OCI-LY1 (cell line): ENCODE measurements at regions not wholly inside any gene's neighbourhood (a gene's known extent, or its start where the extent isn't known, plus 50 kb on each side); places are given as distances from the start of the nearest gene placed in this dataset.

Experiments
- H2AFZ ChIP-seq: fragments of 200-600 bp; sonication (generic), shearing (Covaris generic); 2 replicates; pipeline ENCODE4 v1.6.0; 2014; ENCODE audit warnings: antibody characterized with exemption, mild to moderate bottlenecking, low read length
- H3F3A ChIP-seq: fragments of 200-600 bp; sonication (generic), shearing (Covaris generic); 2 replicates; pipeline ENCODE4 v1.6.0; 2014; ENCODE audit warnings: mild to moderate bottlenecking, antibody characterized with exemption, low read length, moderate library complexity; ENCODE audit not compliant: insufficient read depth
- H3K27ac ChIP-seq: fragments of 200-600 bp; sonication (generic); 2 replicates; pipeline ENCODE4 v1.5.1; 2014; ENCODE audit warnings: low read length, mixed run types, mild to moderate bottlenecking, low read depth; ENCODE audit not compliant: poor library complexity, severe bottlenecking
- H3K27me3 ChIP-seq: fragments of 200-600 bp; sonication (generic); 2 replicates; pipeline ENCODE4 v1.6.0; 2014; ENCODE audit warnings: antibody characterized with exemption, mild to moderate bottlenecking, low read length, moderate library complexity; ENCODE audit not compliant: insufficient read depth
- H3K36me3 ChIP-seq: fragments of 200-600 bp; sonication (generic); 2 replicates; pipeline ENCODE4 v1.6.1; 2014; ENCODE audit warnings: mild to moderate bottlenecking, antibody characterized with exemption, low read length, moderate library complexity, mixed read lengths; ENCODE audit not compliant: insufficient read depth
- H3K4me1 ChIP-seq: fragments of 200-600 bp; sonication (generic); 2 replicates; pipeline ENCODE4 v1.5.1; 2014; ENCODE audit warnings: mild to moderate bottlenecking, low read length, moderate library complexity; ENCODE audit not compliant: insufficient read depth, severe bottlenecking
- H3K4me2 ChIP-seq: fragments of 200-600 bp; sonication (generic), shearing (Covaris generic); 2 replicates; pipeline ENCODE4 v1.6.1; 2014; ENCODE audit warnings: low read length
- H3K4me3 ChIP-seq: fragments of 200-600 bp; sonication (generic); 2 replicates; pipeline ENCODE4 v1.5.1; 2014; ENCODE audit warnings: low read length, low read depth, mild to moderate bottlenecking, mixed read lengths; ENCODE audit not compliant: poor library complexity, severe bottlenecking
- H3K79me2 ChIP-seq: fragments of 200-600 bp; shearing (Covaris generic); 2 replicates; pipeline ENCODE4 v1.6.1; 2016; ENCODE audit warnings: mixed run types, low read length, mixed read lengths; ENCODE audit not compliant: insufficient read depth
- H3K9ac ChIP-seq: fragments of 200-600 bp; sonication (generic), shearing (Covaris generic); 2 replicates; pipeline ENCODE4 v1.6.1; 2014; ENCODE audit warnings: mild to moderate bottlenecking, low read length, mixed read lengths
- H3K9me2 ChIP-seq: fragments of 200-600 bp; sonication (generic), shearing (Covaris generic); 2 replicates; pipeline ENCODE4 v1.6.1; 2014; ENCODE audit warnings: low read depth, mild to moderate bottlenecking, low read length, mixed read lengths
- H3K9me3 ChIP-seq: fragments of 200-600 bp; shearing (Covaris generic); 2 replicates; pipeline ENCODE4 v1.6.1; 2014; ENCODE audit warnings: low read length, mixed read lengths
- H4K20me1 ChIP-seq: fragments of 200-600 bp; sonication (generic), shearing (Covaris generic); 2 replicates; pipeline ENCODE4 v1.6.0; 2016; ENCODE audit warnings: mild to moderate bottlenecking, low read length; ENCODE audit not compliant: insufficient read depth
- CTCF ChIP-seq: fragments of 200-600 bp; sonication (generic), shearing (Covaris generic); IDR thresholded peaks from 2 replicates; pipeline ENCODE4 v1.5.1; 2017; ENCODE audit warnings: mild to moderate bottlenecking, antibody characterized with exemption, low read length, moderate library complexity, mixed read lengths
- EZH2 ChIP-seq: fragments of 200-600 bp; sonication (generic), shearing (Covaris generic); IDR thresholded peaks from 2 replicates; pipeline ENCODE4 v1.8.0; 2017; ENCODE audit warnings: borderline replicate concordance, mixed run types, mild to moderate bottlenecking, antibody characterized with exemption, low read length, moderate library complexity, mixed read lengths

GRCh38 chr3:19742935-19743334, 191.1 kb downstream of the EFHB start:
- H3K9me2 ChIP-seq: no peaks in the 10 kb centered on the region
- H3K79me2 ChIP-seq: no peaks in the 10 kb centered on the region
- H3K27ac ChIP-seq: no peak overlapping the region
- H3K9me3 ChIP-seq: no peaks in the 10 kb centered on the region
- no peaks in the 10 kb centered on the region for H3F3A ChIP-seq
- no peaks in the 10 kb centered on the region for H4K20me1 ChIP-seq
- no peak overlapping the region for H3K9ac ChIP-seq
- H3K4me1 ChIP-seq: no peaks in the 10 kb centered on the region
- H3K36me3 ChIP-seq: no peaks in the 10 kb centered on the region
- H3K27me3 ChIP-seq: no peaks in the 10 kb centered on the region
- no peak overlapping the region for H3K4me3 ChIP-seq
- TF ChIP-seq EZH2: no peak
- no peak for TF ChIP-seq CTCF
- no peak overlapping the region for H2AFZ ChIP-seq
- no peak overlapping the region for H3K4me2 ChIP-seq

DNA sequence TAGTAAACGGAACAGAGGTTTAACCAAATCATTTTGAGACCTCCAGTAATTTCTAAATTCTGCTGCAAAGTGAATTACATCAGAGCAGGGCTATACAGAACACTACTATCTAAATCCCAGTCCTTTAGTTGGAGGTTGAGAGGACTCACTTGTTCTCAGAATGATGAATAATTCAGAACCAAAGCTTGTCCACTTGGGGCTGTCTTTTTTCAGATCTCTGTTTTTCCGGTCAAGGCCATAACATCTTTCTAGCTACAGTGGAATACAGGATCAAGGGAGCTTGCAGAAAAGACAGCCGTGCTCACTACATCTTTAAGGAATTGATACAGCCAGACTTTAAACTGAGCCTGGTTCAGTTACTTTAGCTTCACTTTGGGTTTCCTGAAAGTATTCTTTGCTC, 194.5 kb downstream of the EFHB start:
- no peak overlapping the region for H3K27ac ChIP-seq

GRCh38 chr3:19738846-19739245, 195.2 kb downstream of the EFHB start:
- Histone ChIP-seq H2AFZ (no peak overlapping the region), H3K9ac (no peak overlapping the region), H3K36me3 (no peaks in the 10 kb centered on the region), H3K27ac (no peak overlapping the region), H3K9me2 (no peaks in the 10 kb centered on the region), H3K9me3 (no peaks in the 10 kb centered on the region), H3K27me3 (no peaks in the 10 kb centered on the region), H3F3A (no peaks in the 10 kb centered on the region), H3K79me2 (no peaks in the 10 kb centered on the region), H3K4me3 (no peak overlapping the region), H3K4me2 (no peak overlapping the region), H3K4me1 (no peaks in the 10 kb centered on the region), H4K20me1 (no peaks in the 10 kb centered on the region)
- TF ChIP-seq CTCF: no peak
- no peak for TF ChIP-seq EZH2

More for the DNA sequence above, 194.5 kb downstream of the EFHB start:
- Histone ChIP-seq H3K4me3 (no peak overlapping the region), H3K9me2 (no peaks in the 10 kb centered on the region), H3K9ac (no peak overlapping the region), H3K4me2 (no peak overlapping the region), H3K36me3 (no peaks in the 10 kb centered on the region), H2AFZ (no peak overlapping the region), H3K27me3 (no peaks in the 10 kb centered on the region), H3K4me1 (no peaks in the 10 kb centered on the region), H3K9me3 (no peaks in the 10 kb centered on the region), H3K79me2 (no peaks in the 10 kb centered on the region), H3F3A (no peaks in the 10 kb centered on the region), H4K20me1 (no peaks in the 10 kb centered on the region)
- no peak for TF ChIP-seq CTCF
- TF ChIP-seq EZH2: no peak
